ENCODE measurements at regions not wholly inside any gene's neighbourhood (a gene's known extent, or its start where the extent isn't known, plus 50 kb on each side); places are given as distances from the start of the nearest gene placed in this dataset.
A peak's percentile ranks its signal among the peaks of the same experiment; 100 is the strongest.

DNA sequence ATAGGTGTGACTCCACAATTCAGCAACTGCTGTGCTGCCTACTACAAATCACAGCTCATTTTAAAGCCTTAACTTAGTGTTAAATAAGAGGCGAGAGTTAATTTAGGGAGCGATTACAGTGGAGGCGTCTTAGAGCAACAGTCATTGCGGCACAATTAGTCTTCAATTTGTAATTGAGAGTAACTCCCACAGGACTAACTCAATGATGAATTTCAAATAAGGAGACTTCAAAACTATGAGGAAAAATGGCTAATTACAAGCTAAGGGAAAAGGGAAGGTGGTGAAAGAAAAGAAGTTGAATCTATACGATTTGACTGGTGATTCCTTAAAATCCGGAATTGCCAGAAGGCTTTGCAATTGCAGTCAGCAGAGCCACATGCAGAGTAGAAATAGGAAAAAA lies 63.7 kb upstream of the FOXB1 start:
- Mint-ChIP-seq H3K27me3 (peaks cover 11 to 42% of the 10 kb centered on the region in 2 donors), H3K4me1 (no peaks in the 10 kb centered on the region), H3K4me3 (no peak overlapping the region), H3K27ac (no peak overlapping the region), H3K9me3 (no peaks in the 10 kb centered on the region), H3K36me3 (no peaks in the 10 kb centered on the region)
- ChIA-PET POLR2A (no interaction called here), CTCF (no interaction called here)
- Histone ChIP-seq H3K9me3 (ENCODE audit: low read length) (no peaks in the 10 kb centered on the region), H3K36me3 (ENCODE audit: insufficient read depth, low read length) (no peaks in the 10 kb centered on the region), H3K4me1 (ENCODE audit: insufficient read depth, low read length) (no peaks in the 10 kb centered on the region), H3K4me3 (ENCODE audit: low read length) (no peak overlapping the region), H3K27me3 (ENCODE audit: insufficient read depth, low read length, poor library complexity, severe bottlenecking) (no peaks in the 10 kb centered on the region), H3K27ac (ENCODE audit: low read depth, low read length) (no peak overlapping the region)
- DNase-seq, result no peak

DNA sequence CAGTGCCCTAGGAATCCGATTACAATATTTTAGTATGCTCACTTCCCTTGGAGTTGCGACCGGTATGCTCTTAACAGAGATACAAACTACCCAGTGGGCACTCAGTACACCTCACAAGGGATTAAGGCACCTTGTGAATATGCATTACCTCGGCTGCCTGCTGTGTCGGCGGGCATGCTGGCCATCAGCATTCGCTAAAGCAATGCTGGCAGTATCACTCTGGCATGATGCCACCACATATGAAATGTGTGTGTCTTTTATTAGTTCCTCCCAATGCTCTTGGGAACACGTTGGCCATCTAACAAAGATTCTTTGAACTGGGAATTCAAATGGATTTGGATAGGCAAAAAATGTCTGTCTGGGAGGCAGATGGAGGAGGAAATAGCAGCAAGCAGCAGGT lies 67.4 kb upstream of the FOXB1 start:
- no peak overlapping the region for H3K27ac ChIP-seq (ENCODE audit: low read depth, low read length)

DNA sequence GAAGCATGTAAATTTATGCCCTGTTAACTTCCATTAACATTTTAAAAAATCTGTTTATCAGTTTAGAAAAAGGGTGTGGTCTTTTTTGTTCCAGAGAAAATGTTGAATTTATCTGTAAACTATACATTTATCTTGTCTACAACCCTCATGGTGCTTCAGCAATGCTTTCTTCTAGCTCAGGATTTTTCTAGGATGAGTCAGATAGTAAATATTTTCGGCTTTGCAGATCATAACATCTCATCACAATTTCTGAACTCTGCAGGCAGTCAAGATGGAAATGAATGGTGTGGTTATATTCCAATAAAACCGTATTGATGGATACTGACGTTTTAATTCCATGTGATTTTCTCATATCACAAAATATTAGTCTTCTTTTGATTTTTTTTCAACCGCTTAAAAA lies 70.5 kb upstream of the FOXB1 start:
- POLR2A ChIA-PET, result no interaction called here
- no peak overlapping the region for H3K4me3 Mint-ChIP-seq
- H3K9me3 ChIP-seq (ENCODE audit: low read length), result no peaks in the 10 kb centered on the region
- H3K27ac ChIP-seq (ENCODE audit: low read depth, low read length), result no peak overlapping the region
- no peaks in the 10 kb centered on the region for H3K9me3 Mint-ChIP-seq
- H3K27me3 ChIP-seq (ENCODE audit: insufficient read depth, low read length, poor library complexity, severe bottlenecking), result no peaks in the 10 kb centered on the region
- no peak for DNase-seq
- CTCF ChIA-PET, result no interaction called here
- no peak overlapping the region for H3K4me3 ChIP-seq (ENCODE audit: low read length)
- peaks cover 4 to 52% of the 10 kb centered on the region in 2 donors for H3K27me3 Mint-ChIP-seq
- H3K4me1 ChIP-seq (ENCODE audit: insufficient read depth, low read length), result no peaks in the 10 kb centered on the region
- H3K36me3 ChIP-seq (ENCODE audit: insufficient read depth, low read length), result no peaks in the 10 kb centered on the region
- no peak overlapping the region for H3K27ac Mint-ChIP-seq
- H3K4me1 Mint-ChIP-seq, result no peaks in the 10 kb centered on the region
- no peaks in the 10 kb centered on the region for H3K36me3 Mint-ChIP-seq

More for the DNA sequence above, 67.4 kb upstream of the FOXB1 start:
- Mint-ChIP-seq H3K9me3 (no peaks in the 10 kb centered on the region), H3K27ac (no peak overlapping the region), H3K36me3 (no peaks in the 10 kb centered on the region), H3K27me3 (peaks cover 4 to 48% of the 10 kb centered on the region in 2 donors), H3K4me1 (no peaks in the 10 kb centered on the region), H3K4me3 (no peak overlapping the region)
- Histone ChIP-seq H3K27me3 (ENCODE audit: insufficient read depth, low read length, poor library complexity, severe bottlenecking) (no peaks in the 10 kb centered on the region), H3K4me1 (ENCODE audit: insufficient read depth, low read length) (no peaks in the 10 kb centered on the region), H3K4me3 (ENCODE audit: low read length) (no peak overlapping the region), H3K9me3 (ENCODE audit: low read length) (no peaks in the 10 kb centered on the region), H3K36me3 (ENCODE audit: insufficient read depth, low read length) (no peaks in the 10 kb centered on the region)
- DNase-seq, result no peak
- ChIA-PET CTCF (no interaction called here), POLR2A (no interaction called here)

DNA sequence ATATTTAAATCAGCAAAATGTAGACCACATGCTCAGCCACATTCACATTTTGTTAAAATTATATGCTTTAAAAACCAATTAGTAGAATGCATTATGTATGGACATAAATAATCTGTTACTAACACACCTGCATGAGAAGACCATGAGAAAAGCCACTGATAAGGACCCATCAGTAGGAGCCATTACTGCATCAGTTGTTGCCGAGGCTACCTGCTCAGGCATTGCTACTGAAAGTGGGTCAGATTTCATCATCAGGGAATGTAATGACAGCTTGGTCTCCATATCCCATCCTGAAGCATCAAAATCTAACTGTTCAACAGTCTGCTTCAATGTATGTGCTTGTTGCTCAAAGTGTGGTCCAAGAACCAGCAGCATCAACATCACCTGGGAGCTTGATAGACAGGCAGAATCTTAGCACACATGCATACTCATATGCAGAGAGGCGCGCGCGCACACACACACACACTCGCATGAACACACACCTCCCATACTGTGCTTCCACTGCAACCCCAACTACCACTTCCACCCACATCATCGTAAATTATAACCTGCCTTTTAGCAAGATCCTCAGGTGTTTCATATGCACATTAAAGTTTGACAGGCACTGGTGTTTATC lies 72.4 kb upstream of the FOXB1 start:
- Mint-ChIP-seq H3K27me3 (peaks cover 9 to 52% of the 10 kb centered on the region in 2 donors), H3K36me3 (no peaks in the 10 kb centered on the region), H3K4me3 (no peak overlapping the region), H3K9me3 (no peaks in the 10 kb centered on the region), H3K4me1 (no peaks in the 10 kb centered on the region), H3K27ac (no peak overlapping the region)
- H3K9me3 ChIP-seq (ENCODE audit: low read length), result no peaks in the 10 kb centered on the region
- DNase-seq, result no peak
- no peaks in the 10 kb centered on the region for H3K4me1 ChIP-seq (ENCODE audit: insufficient read depth, low read length)
- ChIA-PET POLR2A (no interaction called here), CTCF (interaction anchor here (1.2 kb wide), 1 partner anchor 13 kb away, joined by 3 read pairs; no protein-coding TSS in a partner anchor)
- H3K36me3 ChIP-seq (ENCODE audit: insufficient read depth, low read length), result no peaks in the 10 kb centered on the region
- H3K4me3 ChIP-seq (ENCODE audit: low read length), result no peak overlapping the region
- no peak overlapping the region for H3K27ac ChIP-seq (ENCODE audit: low read depth, low read length)
- no peaks in the 10 kb centered on the region for H3K27me3 ChIP-seq (ENCODE audit: insufficient read depth, low read length, poor library complexity, severe bottlenecking)

DNA sequence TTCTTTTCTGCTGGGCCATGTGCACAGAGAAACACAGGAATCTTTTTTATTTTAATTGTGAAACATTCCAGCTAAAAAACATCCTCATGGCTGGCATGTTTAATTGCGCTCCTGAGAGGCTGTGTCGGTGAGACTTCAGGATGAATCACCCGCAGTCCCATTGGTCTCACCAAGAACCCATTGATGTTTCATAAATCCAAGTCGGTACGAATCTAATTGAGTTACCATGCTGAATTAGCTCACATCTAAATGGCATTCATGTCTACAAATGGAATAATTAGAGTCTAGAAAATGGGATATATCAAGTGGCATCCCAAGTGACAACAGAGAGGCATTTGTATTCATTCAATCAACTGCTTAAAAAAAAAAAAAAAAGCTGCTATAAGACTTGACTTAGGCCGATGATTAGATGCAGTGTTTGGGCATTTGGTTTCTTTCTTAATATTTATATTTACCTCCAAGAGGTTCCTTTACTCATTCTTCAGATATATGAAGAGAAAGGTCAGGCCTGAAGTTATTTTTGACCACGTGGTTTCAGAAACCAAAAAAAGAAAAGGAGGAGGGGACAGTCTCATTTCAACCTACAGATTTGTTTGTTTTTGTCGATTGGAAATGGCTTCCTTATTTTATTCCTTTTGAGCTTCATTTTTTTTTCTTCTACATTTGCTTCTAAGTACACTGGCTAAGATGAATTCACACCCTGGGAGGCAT lies 79.1 kb upstream of the FOXB1 start:
- Histone ChIP-seq H3K4me3 (ENCODE audit: low read length) (no peak overlapping the region), H3K27me3 (ENCODE audit: insufficient read depth, low read length, poor library complexity, severe bottlenecking) (no peaks in the 10 kb centered on the region), H3K4me1 (ENCODE audit: insufficient read depth, low read length) (no peaks in the 10 kb centered on the region), H3K27ac (ENCODE audit: low read depth, low read length) (no peak overlapping the region), H3K36me3 (ENCODE audit: insufficient read depth, low read length) (no peaks in the 10 kb centered on the region), H3K9me3 (ENCODE audit: low read length) (no peaks in the 10 kb centered on the region)
- no peak overlapping the region for H3K27ac Mint-ChIP-seq
- no peaks in the 10 kb centered on the region for H3K9me3 Mint-ChIP-seq
- H3K27me3 Mint-ChIP-seq, result peaks cover 5 to 32% of the 10 kb centered on the region in 2 donors
- peaks cover under 1 to 2% (median under 1%) of the 10 kb centered on the region in 3 donors for H3K4me1 Mint-ChIP-seq
- no peak for DNase-seq
- CTCF ChIA-PET, result no interaction called here
- no peaks in the 10 kb centered on the region for H3K36me3 Mint-ChIP-seq
- POLR2A ChIA-PET, result no interaction called here
- H3K4me3 Mint-ChIP-seq, result no peak overlapping the region

DNA sequence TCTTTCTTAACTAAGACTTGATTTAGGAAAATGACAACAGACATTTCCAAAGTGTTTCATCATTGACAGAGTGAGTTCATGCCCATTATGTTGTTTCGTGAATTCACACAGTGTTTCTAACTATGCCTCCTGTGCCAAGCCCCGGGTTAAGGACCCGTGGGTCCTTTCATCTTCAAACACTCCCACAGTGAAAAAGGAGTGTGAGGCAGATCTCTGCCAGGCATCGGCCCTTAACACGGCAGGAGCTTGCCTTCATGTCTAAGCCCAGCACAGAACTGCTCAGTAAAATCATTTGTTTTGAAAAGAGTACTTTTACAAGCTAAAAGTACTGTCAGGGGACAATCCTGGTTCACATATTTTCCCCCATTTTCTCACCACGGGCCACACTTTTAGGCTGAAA lies 80.0 kb upstream of the FOXB1 start:
- H3K27me3 ChIP-seq (ENCODE audit: insufficient read depth, low read length, poor library complexity, severe bottlenecking), result no peaks in the 10 kb centered on the region
- no peaks in the 10 kb centered on the region for H3K9me3 ChIP-seq (ENCODE audit: low read length)
- Mint-ChIP-seq H3K4me3 (no peak overlapping the region), H3K27me3 (peaks cover 5 to 30% of the 10 kb centered on the region in 2 donors), H3K4me1 (peaks cover 9 to 11% (median 9%) of the 10 kb centered on the region in 3 donors), H3K9me3 (no peaks in the 10 kb centered on the region), H3K36me3 (no peaks in the 10 kb centered on the region), H3K27ac (no peak overlapping the region)
- CTCF ChIA-PET, result no interaction called here
- peaks cover 7% of the 10 kb centered on the region for H3K4me1 ChIP-seq (ENCODE audit: insufficient read depth, low read length)
- POLR2A ChIA-PET, result no interaction called here
- no peak overlapping the region for H3K27ac ChIP-seq (ENCODE audit: low read depth, low read length)
- no peak for DNase-seq
- H3K4me3 ChIP-seq (ENCODE audit: low read length), result no peak overlapping the region
- no peaks in the 10 kb centered on the region for H3K36me3 ChIP-seq (ENCODE audit: insufficient read depth, low read length)

DNA sequence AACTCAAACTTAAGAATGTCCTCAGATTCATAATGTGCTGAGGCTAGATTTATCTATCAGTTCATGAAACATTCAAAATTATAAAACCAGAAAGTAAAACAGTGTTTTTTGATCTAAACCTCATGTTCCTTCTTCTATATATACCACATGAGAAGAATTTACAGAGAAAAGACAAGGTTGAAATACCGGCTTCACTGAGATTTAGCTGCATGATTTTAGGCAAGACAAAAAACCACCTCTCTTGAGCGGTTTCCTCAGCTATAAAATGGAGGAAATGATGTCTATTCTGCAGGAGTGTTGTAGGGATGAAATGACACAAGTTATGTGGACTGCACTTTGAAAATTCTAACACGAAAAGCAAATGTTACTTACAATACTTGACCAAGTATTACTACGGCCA lies 80.6 kb upstream of the FOXB1 start:
- Histone ChIP-seq H3K36me3 (ENCODE audit: insufficient read depth, low read length) (no peaks in the 10 kb centered on the region), H3K4me3 (ENCODE audit: low read length) (no peak overlapping the region), H3K27me3 (ENCODE audit: insufficient read depth, low read length, poor library complexity, severe bottlenecking) (no peaks in the 10 kb centered on the region), H3K4me1 (ENCODE audit: insufficient read depth, low read length) (peaks cover 7% of the 10 kb centered on the region), H3K9me3 (ENCODE audit: low read length) (no peaks in the 10 kb centered on the region), H3K27ac (ENCODE audit: low read depth, low read length) (no peak overlapping the region)
- CTCF ChIA-PET, result no interaction called here
- no peak for DNase-seq
- Mint-ChIP-seq H3K4me3 (no peak overlapping the region), H3K27ac (no peak overlapping the region), H3K4me1 (peaks cover 11 to 13% (median 11%) of the 10 kb centered on the region in 3 donors), H3K36me3 (no peaks in the 10 kb centered on the region), H3K9me3 (no peaks in the 10 kb centered on the region), H3K27me3 (peaks cover 5 to 26% of the 10 kb centered on the region in 2 donors)
- POLR2A ChIA-PET, result no interaction called here

DNA sequence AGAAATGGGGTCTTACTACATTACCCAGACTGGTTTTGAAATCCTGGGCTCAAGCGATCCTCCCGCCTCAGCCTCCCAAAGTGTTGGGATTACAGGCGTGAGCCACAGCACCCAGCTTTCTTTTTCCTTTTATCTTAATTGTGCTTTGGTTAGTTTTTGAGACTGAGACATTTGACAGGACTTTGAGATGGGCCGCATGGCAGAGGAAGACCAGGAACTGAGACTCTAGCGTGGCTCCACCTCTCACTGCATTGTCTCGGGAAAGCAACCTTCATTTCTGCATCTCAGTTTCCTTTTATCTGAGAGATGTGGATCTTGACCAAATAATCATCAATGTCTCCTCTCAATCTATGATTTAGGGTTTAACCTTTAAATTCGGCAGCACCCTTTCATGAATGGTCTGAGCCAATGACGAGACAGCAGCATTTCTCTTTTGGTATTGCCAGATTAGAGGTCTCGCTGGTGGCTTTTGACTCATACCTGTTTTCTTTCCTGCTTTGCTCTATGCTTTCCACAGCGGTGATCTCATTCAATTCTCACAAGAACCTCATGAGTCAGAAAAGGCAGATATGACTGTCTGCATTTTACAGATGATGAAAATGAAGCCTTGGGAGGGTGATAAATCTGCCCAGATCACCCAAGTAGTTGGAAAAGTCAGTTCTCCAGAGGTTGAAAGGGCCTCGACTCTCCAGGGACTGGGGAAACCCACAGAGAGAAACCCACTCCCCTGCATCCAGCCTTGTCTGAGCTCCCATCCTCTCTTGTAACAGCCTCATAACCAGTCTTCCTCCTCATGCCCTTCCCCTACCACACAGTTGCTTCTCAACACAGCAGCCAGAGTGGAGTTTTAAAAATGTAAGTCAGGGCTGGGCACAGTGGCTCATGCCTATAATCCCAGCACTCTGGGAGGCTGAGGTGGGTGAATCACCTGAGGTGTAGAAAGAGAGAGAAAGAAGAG lies 84.8 kb upstream of the FOXB1 start:
- Mint-ChIP-seq H3K9me3 (no peaks in the 10 kb centered on the region), H3K27me3 (peaks cover 11 to 20% of the 10 kb centered on the region in 2 donors), H3K4me3 (peak overlapping the region in 5 of 7 donors; percentile 59 to 77 (median 63)), H3K4me1 (peaks cover 15 to 18% (median 17%) of the 10 kb centered on the region in 3 donors), H3K27ac (peak overlapping the region in 3 of 8 donors; percentile 33 to 63 (median 45)), H3K36me3 (no peaks in the 10 kb centered on the region)
- Histone ChIP-seq H3K36me3 (ENCODE audit: insufficient read depth, low read length) (no peaks in the 10 kb centered on the region), H3K4me3 (ENCODE audit: low read length) (no peak overlapping the region), H3K4me1 (ENCODE audit: insufficient read depth, low read length) (peaks cover 11% of the 10 kb centered on the region), H3K27me3 (ENCODE audit: insufficient read depth, low read length, poor library complexity, severe bottlenecking) (no peaks in the 10 kb centered on the region), H3K27ac (ENCODE audit: low read depth, low read length) (no peak overlapping the region), H3K9me3 (ENCODE audit: low read length) (no peaks in the 10 kb centered on the region)
- DNase-seq, result no peak
- ChIA-PET CTCF (interaction anchor here (0.9 to 3.5 kb wide), 8 partner anchors 9 to 204 kb away, joined by 3 to 25 read pairs (median 4); partner anchors contain the start of gene FOXB1), POLR2A (interaction anchor here (0.7 kb wide), 1 partner anchor 132 kb away, joined by 9 read pairs; no protein-coding TSS in a partner anchor)
